ENCODE measurements at regions not wholly inside any gene's neighbourhood (a gene's known extent, or its start where the extent isn't known, plus 50 kb on each side); places are given as distances from the start of the nearest gene placed in this dataset.

DNA sequence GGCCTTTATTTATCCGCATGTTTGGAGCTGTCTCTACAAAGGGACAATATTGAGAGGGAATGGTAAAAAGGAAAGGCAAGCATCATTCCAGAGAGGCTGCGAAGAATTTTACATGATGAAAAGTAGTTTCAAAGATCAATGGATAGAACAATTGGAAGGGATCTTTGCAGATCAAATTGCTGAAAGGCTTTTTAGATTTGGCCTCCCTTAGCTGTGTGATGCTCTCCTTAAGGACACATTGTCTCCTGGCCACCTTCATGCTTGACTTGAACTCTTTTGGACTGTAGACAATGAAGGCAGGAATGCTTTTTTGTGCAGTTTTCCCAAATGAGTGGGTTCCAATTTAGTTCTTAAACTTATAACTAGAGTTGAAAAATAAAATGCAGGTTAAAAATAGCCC lies 344.7 kb downstream of the ARL4A start:
- DNase-seq (ENCODE audit: insufficient read length, low spot score, missing footprints) = peak; percentile 14
- Histone ChIP-seq H3K9me3 (ENCODE audit: low read depth, low read length) (no peaks in the 10 kb centered on the region), H3K36me3 (ENCODE audit: insufficient read depth, low read length) (no peaks in the 10 kb centered on the region), H3K4me3 (ENCODE audit: insufficient read depth, low read length) (no peak overlapping the region), H3K27me3 (ENCODE audit: insufficient read depth, low read length) (no peaks in the 10 kb centered on the region), H3K27ac (ENCODE audit: low read depth, low read length) (no peak overlapping the region), H3K4me2 (ENCODE audit: insufficient read depth, low read length) (no peak overlapping the region), H4K20me1 (ENCODE audit: insufficient read depth, low read length) (no peaks in the 10 kb centered on the region), H3K79me2 (ENCODE audit: insufficient read depth, low read length) (no peaks in the 10 kb centered on the region), H3K4me1 (ENCODE audit: insufficient read depth, low read length) (no peaks in the 10 kb centered on the region), H2AFZ (ENCODE audit: low read length) (no peak overlapping the region)
- TF ChIP-seq, protein P1, sequence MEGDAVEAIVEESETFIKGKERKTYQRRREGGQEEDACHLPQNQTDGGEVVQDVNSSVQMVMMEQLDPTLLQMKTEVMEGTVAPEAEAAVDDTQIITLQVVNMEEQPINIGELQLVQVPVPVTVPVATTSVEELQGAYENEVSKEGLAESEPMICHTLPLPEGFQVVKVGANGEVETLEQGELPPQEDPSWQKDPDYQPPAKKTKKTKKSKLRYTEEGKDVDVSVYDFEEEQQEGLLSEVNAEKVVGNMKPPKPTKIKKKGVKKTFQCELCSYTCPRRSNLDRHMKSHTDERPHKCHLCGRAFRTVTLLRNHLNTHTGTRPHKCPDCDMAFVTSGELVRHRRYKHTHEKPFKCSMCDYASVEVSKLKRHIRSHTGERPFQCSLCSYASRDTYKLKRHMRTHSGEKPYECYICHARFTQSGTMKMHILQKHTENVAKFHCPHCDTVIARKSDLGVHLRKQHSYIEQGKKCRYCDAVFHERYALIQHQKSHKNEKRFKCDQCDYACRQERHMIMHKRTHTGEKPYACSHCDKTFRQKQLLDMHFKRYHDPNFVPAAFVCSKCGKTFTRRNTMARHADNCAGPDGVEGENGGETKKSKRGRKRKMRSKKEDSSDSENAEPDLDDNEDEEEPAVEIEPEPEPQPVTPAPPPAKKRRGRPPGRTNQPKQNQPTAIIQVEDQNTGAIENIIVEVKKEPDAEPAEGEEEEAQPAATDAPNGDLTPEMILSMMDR (IDR thresholded peaks at IDR 0.05; ENCODE audit: extremely low read depth, low read depth, low read length) = no peak

DNA sequence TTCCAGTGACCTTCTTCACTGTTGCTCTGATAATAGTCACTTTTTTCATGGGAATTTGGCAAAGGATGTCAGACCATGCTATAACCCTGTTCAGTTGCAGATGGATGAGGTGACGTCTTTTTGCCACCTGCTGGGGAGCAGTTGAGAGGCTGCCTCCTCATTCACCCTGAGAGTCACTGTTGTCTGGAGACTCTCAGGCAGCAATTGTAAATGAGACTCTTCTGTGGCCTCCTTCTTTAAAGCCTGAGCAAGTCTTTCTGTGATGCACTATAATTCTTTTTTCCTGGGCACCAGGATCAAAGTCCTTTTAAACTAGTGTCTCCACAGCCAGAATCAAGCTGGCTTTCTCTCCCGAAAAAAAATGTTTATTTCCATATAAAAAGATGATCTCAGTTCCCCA lies 345.1 kb downstream of the ARL4A start:
- H3K4me2 ChIP-seq (ENCODE audit: insufficient read depth, low read length) = no peak overlapping the region
- H3K9me3 ChIP-seq (ENCODE audit: low read depth, low read length) = no peaks in the 10 kb centered on the region
- H4K20me1 ChIP-seq (ENCODE audit: insufficient read depth, low read length) = no peaks in the 10 kb centered on the region
- DNase-seq (ENCODE audit: insufficient read length, low spot score, missing footprints) = no peak
- H3K4me3 ChIP-seq (ENCODE audit: insufficient read depth, low read length) = no peak overlapping the region
- no peaks in the 10 kb centered on the region for H3K36me3 ChIP-seq (ENCODE audit: insufficient read depth, low read length)
- no peaks in the 10 kb centered on the region for H3K4me1 ChIP-seq (ENCODE audit: insufficient read depth, low read length)
- H2AFZ ChIP-seq (ENCODE audit: low read length) = no peak overlapping the region
- TF ChIP-seq, protein P1 (IDR thresholded peaks at IDR 0.05; ENCODE audit: extremely low read depth, low read depth, low read length) = no peak
- H3K27ac ChIP-seq (ENCODE audit: low read depth, low read length) = no peak overlapping the region
- no peaks in the 10 kb centered on the region for H3K79me2 ChIP-seq (ENCODE audit: insufficient read depth, low read length)
- no peaks in the 10 kb centered on the region for H3K27me3 ChIP-seq (ENCODE audit: insufficient read depth, low read length)

DNA sequence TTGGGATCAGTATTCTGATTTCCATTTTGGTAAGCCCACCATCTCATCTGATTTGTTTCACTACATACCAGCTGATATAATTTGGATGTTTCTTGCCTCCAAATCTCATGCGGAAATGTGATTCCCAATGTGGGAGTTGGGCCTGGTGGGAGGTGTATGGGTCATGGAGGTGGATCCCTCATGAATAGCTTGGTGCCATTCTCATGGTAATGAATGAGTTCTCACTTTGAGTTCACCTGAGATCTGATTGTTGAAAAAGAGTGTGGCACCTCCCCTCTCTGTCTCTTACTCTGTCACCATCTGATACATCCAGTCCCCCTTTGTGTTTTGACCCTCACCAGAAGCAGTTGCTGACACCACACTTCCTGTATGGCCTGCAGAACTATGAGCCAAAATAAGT lies 347.3 kb downstream of the ARL4A start:
- Histone ChIP-seq H3K4me2 (ENCODE audit: insufficient read depth, low read length) (no peak overlapping the region), H3K36me3 (ENCODE audit: insufficient read depth, low read length) (no peaks in the 10 kb centered on the region), H3K4me1 (ENCODE audit: insufficient read depth, low read length) (no peaks in the 10 kb centered on the region), H3K27me3 (ENCODE audit: insufficient read depth, low read length) (no peaks in the 10 kb centered on the region), H3K79me2 (ENCODE audit: insufficient read depth, low read length) (no peaks in the 10 kb centered on the region), H3K27ac (ENCODE audit: low read depth, low read length) (no peak overlapping the region), H2AFZ (ENCODE audit: low read length) (no peak overlapping the region), H3K9me3 (ENCODE audit: low read depth, low read length) (no peaks in the 10 kb centered on the region), H3K4me3 (ENCODE audit: insufficient read depth, low read length) (no peak overlapping the region), H4K20me1 (ENCODE audit: insufficient read depth, low read length) (no peaks in the 10 kb centered on the region)
- DNase-seq (ENCODE audit: insufficient read length, low spot score, missing footprints) = no peak
- TF ChIP-seq, protein P1 (IDR thresholded peaks at IDR 0.05; ENCODE audit: extremely low read depth, low read depth, low read length) = no peak

DNA sequence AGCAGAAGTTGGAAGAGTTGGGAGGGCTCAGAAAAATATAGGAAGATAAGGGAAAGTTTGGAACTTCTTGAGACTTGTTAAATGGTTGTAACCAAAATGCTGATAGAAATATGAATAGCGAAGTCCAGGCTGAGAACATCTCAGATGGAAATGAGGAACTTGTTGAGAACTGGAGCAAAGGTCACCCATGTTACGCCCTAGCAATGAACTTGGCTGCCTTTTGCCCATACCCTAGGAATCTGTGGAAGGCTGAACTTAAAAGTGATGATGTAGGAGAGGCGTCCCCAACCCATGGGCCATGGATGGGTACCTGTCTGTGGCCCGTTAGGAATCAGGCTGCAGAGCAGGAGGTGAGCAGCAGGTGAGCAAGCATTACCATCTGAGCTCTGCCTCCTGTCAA lies 347.8 kb downstream of the ARL4A start:
- H2AFZ ChIP-seq (ENCODE audit: low read length) = no peak overlapping the region
- no peaks in the 10 kb centered on the region for H3K4me1 ChIP-seq (ENCODE audit: insufficient read depth, low read length)
- no peak overlapping the region for H3K4me2 ChIP-seq (ENCODE audit: insufficient read depth, low read length)
- no peaks in the 10 kb centered on the region for H3K9me3 ChIP-seq (ENCODE audit: low read depth, low read length)
- no peaks in the 10 kb centered on the region for H4K20me1 ChIP-seq (ENCODE audit: insufficient read depth, low read length)
- no peak for DNase-seq (ENCODE audit: insufficient read length, low spot score, missing footprints)
- no peaks in the 10 kb centered on the region for H3K36me3 ChIP-seq (ENCODE audit: insufficient read depth, low read length)
- no peaks in the 10 kb centered on the region for H3K79me2 ChIP-seq (ENCODE audit: insufficient read depth, low read length)
- no peak overlapping the region for H3K27ac ChIP-seq (ENCODE audit: low read depth, low read length)
- H3K4me3 ChIP-seq (ENCODE audit: insufficient read depth, low read length) = no peak overlapping the region
- TF ChIP-seq, protein P1 (IDR thresholded peaks at IDR 0.05; ENCODE audit: extremely low read depth, low read depth, low read length) = no peak
- H3K27me3 ChIP-seq (ENCODE audit: insufficient read depth, low read length) = no peaks in the 10 kb centered on the region
